Right ventricle myocardium superior (tissue), 1 donor: ENCODE measurements at regions not wholly inside any gene's neighbourhood (a gene's known extent, or its start where the extent isn't known, plus 50 kb on each side); places are given as distances from the start of the nearest gene placed in this dataset.

Experiments used
- ATAC-seq: fragments of 200-7000 bp; cut with Tn5 transposase; one replicate; pipeline ENCODE4 v1.9.1; 2020; ENCODE audit warnings: mild to moderate bottlenecking; ENCODE audit not compliant: poor library complexity
- DNase-seq: peaks from one replicate; pipeline ENCODE4 v3.0.0-alpha.2; 2020
- intact Hi-C: fragments of 100-400 bp; cut with DNase I; formaldehyde crosslinking; loops from one replicate; pipeline ENCODE4 v1.11.2; 2022
- donor health status: DM: no; HTN: yes; CAD: no; lungs with severe emphysema.

- ATAC-seq = no peak
- no peak for DNase-seq
- intact Hi-C loops = no loop called here
Measured at GRCh38 chr3:10555263-10555662, 49.9 kb upstream of the ATP2B2 start.

GRCh38 chr3:10556312-10556711 is 50.9 kb upstream of the ATP2B2 start:
- ATAC-seq (no peak), DNase-seq (no peak)
- intact Hi-C loops = no loop called here

GRCh38 chr3:10557250-10557649 is 51.9 kb upstream of the ATP2B2 start:
- ATAC-seq (no peak), DNase-seq (no peak)
- intact Hi-C loops = no loop called here

GRCh38 chr3:10557781-10558373 is 52.5 kb upstream of the ATP2B2 start:
- intact Hi-C loops = no loop called here
- ATAC-seq (no peak), DNase-seq (no peak)

GRCh38 chr3:10558736-10559135 is 53.4 kb upstream of the ATP2B2 start:
- peak; percentile 51 for ATAC-seq

GRCh38 chr3:10560060-10560861 is 54.9 kb upstream of the ATP2B2 start:
- DNase-seq (no peak), ATAC-seq (no peak)
- intact Hi-C loops = no loop called here

More at GRCh38 chr3:10558736-10559135, 53.4 kb upstream of the ATP2B2 start:
- DNase-seq = no peak
- intact Hi-C loops = no loop called here

- intact Hi-C loops = no loop called here
Measured at GRCh38 chr3:10561162-10561945, 56.0 kb upstream of the ATP2B2 start.

GRCh38 chr3:10561946-10562560 is 56.7 kb upstream of the ATP2B2 start:
- ATAC-seq (no peak), DNase-seq (no peak)
- intact Hi-C loops = no loop called here

More at GRCh38 chr3:10561162-10561945, 56.0 kb upstream of the ATP2B2 start:
- DNase-seq (no peak), ATAC-seq (no peak)

- DNase-seq = no peak
- ATAC-seq = no peak
- intact Hi-C loops = no loop called here
Measured at GRCh38 chr3:10563396-10563795, 58.0 kb upstream of the ATP2B2 start.

- no peak for DNase-seq
- no peak for ATAC-seq
- intact Hi-C loops = no loop called here
Measured at GRCh38 chr3:10565814-10566213, 60.4 kb upstream of the ATP2B2 start.

- intact Hi-C loops = no loop called here
- no peak for DNase-seq
- ATAC-seq = no peak
Measured at GRCh38 chr3:10566451-10566850, 61.1 kb upstream of the ATP2B2 start.

- DNase-seq (no peak), ATAC-seq (no peak)
- intact Hi-C loops = no loop called here
Measured at GRCh38 chr3:10568549-10568948, 63.2 kb upstream of the ATP2B2 start.

- intact Hi-C loops = no loop called here
- DNase-seq (peak; percentile 67), ATAC-seq (peak; percentile 87)
Measured at GRCh38 chr3:10570196-10570946, 65.0 kb upstream of the ATP2B2 start.

- DNase-seq (no peak), ATAC-seq (no peak)
- intact Hi-C loops = no loop called here
Measured at GRCh38 chr3:10574101-10574620, 68.8 kb upstream of the ATP2B2 start.

GRCh38 chr3:10575601-10576160 is 70.3 kb upstream of the ATP2B2 start:
- ATAC-seq (no peak), DNase-seq (no peak)
- intact Hi-C loops = no loop called here

- ATAC-seq (peak; percentile 39), DNase-seq (no peak)
- intact Hi-C loops = no loop called here
Measured at GRCh38 chr3:10577486-10577885, 72.1 kb upstream of the ATP2B2 start.

GRCh38 chr3:10580426-10580825 is 75.0 kb upstream of the ATP2B2 start:
- intact Hi-C loops = no loop called here
- ATAC-seq = no peak
- no peak for DNase-seq

- DNase-seq (no peak), ATAC-seq (no peak)
- intact Hi-C loops = no loop called here
Measured at GRCh38 chr3:10581251-10581650, 75.9 kb upstream of the ATP2B2 start.
